Naive thymus-derived CD8-positive, alpha-beta T cell (primary cell): ENCODE measurements at regions not wholly inside any gene's neighbourhood (a gene's known extent, or its start where the extent isn't known, plus 50 kb on each side); places are given as distances from the start of the nearest gene placed in this dataset.
"Not testable (repeated sequence)": the region's sequence is repeated elsewhere in the genome, so short reads cannot be mapped to it uniquely, and the experiment has no call there.

Source experiments
- ATAC-seq, 2 donors: fragments of 150-1000 bp; cut with Tn5 transposase in 1 of 2; sonication (Bioruptor Pico), chemical (Tn5 transposase) in 1 of 2; 1 replicate in 1 of 2; 2 replicates in 1 of 2; pipeline ENCODE4 v1.10.0; 2021; ENCODE audit warnings: mild to moderate bottlenecking in 2 of 2, moderate library complexity in 2 of 2
- POLR2A ChIA-PET: fragments of 350-600 bp; sonication (Branson Sonifier 250); formaldehyde crosslinking; loops from one replicate; lab custom pipeline; 2021; ENCODE audit warnings: antibody characterized with exemption; lab: Charles Lee
- DNase-seq, 10 donors: peaks; one replicate each; pipeline versions ENCODE4 v3.0.0 to v3.0.0-alpha.2; 2020 to 2022
- H3K27ac Mint-ChIP-seq, 10 donors: one replicate each; pipeline ENCODE4 v1.8.0; 2020 to 2022; ENCODE audit warnings: mild to moderate bottlenecking in 10 of 10, mixed read lengths in 10 of 10, moderate library complexity in 4 of 10, inconsistent platforms in 1 of 10
- H3K27me3 Mint-ChIP-seq, 5 donors: one replicate each; pipeline ENCODE4 v1.8.0; 2021 to 2022; ENCODE audit warnings: mixed read lengths in 5 of 5
- H3K36me3 Mint-ChIP-seq, 3 donors: one replicate each; pipeline ENCODE4 v1.8.0; 2020 to 2022; ENCODE audit warnings: mixed read lengths in 3 of 3, mild to moderate bottlenecking in 2 of 3, inconsistent platforms in 1 of 3
- H3K4me1 Mint-ChIP-seq, 4 donors: one replicate each; pipeline ENCODE4 v1.8.0; 2021 to 2022; ENCODE audit warnings: mixed read lengths in 4 of 4
- H3K4me3 Mint-ChIP-seq, 10 donors: one replicate each; pipeline ENCODE4 v1.8.0; 2020 to 2022; ENCODE audit warnings: mild to moderate bottlenecking in 10 of 10, mixed read lengths in 10 of 10, moderate library complexity in 6 of 10, inconsistent platforms in 1 of 10
- H3K9me3 Mint-ChIP-seq, 9 donors: one replicate each; pipeline ENCODE4 v1.8.0; 2020 to 2022; ENCODE audit warnings: mixed read lengths in 9 of 9, mild to moderate bottlenecking in 3 of 9, inconsistent platforms in 1 of 9, moderate library complexity in 1 of 9

- Mint-ChIP-seq H3K4me3 (no peak overlapping the region), H3K27me3 (no peaks in the 10 kb centered on the region), H3K27ac (no peak overlapping the region), H3K9me3 (peaks cover 0 to 28% (median 12%) of the 10 kb centered on the region in 9 donors), H3K36me3 (peaks cover 0 to 6% (median 0%) of the 10 kb centered on the region in 3 donors), H3K4me1 (no peaks in the 10 kb centered on the region)
- no peak for DNase-seq
- POLR2A ChIA-PET, result no interaction called here
- no peak for ATAC-seq
Observed at GRCh38 chr13:56102641-56103040, 1038.1 kb upstream of the PRR20A start.

DNA sequence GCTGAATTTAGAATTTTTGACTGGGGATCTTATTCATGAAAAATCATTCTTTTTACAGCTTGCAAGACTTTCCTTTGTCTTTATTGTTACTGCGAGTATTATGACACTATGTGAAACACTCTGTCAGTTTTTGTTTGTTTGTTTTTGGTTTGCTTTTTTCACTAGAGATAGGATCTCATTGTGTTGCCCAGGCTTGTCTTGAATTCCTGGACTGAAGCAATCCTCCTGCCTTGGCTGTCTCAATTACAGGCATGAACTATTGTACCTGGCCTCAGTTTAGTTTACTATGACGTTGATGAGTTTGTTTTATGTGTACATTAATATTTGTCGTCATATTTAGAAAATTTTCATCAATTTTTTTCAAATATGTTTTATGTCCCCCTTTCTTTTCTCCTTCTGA, 1030.0 kb upstream of the PRR20A start:
- Mint-ChIP-seq H3K4me1 (no peaks in the 10 kb centered on the region), H3K36me3 (no peaks in the 10 kb centered on the region), H3K27ac (no peak overlapping the region), H3K4me3 (no peak overlapping the region), H3K27me3 (no peaks in the 10 kb centered on the region), H3K9me3 (peaks cover 0 to 46% (median 26%) of the 10 kb centered on the region in 9 donors)
- POLR2A ChIA-PET, result no interaction called here
- DNase-seq (no peak), ATAC-seq (no peak)

- no peaks in the 10 kb centered on the region for H3K36me3 Mint-ChIP-seq
Observed at GRCh38 chr13:56134524-56134923, 1006.2 kb upstream of the PRR20A start.

DNA sequence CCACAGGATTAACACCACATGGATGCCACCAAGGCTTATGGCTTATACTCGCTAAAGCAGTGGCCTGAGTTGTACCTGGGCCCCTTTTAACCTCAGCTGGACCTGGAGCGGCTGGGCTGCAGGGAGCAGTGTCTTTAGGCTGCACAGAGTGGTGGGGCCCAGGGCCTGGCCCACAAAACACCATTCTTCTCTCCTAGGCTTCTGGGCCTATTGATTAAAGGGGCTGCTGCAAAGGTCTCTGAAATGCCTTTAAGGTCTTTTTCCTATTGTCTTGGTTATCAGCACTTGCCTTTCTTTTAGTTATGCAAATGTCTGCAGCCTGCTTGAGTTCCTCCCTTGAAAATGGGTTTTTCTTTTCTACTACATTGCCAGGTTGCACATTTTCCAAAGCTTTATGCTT, 973.9 kb upstream of the PRR20A start:
- no peak for ATAC-seq
- Mint-ChIP-seq H3K36me3 (no peaks in the 10 kb centered on the region), H3K27me3 (no peaks in the 10 kb centered on the region), H3K9me3 (peaks cover 7 to 25% (median 12%) of the 10 kb centered on the region in 9 donors), H3K27ac (no peak overlapping the region), H3K4me3 (no peak overlapping the region), H3K4me1 (no peaks in the 10 kb centered on the region)
- no peak for DNase-seq
- POLR2A ChIA-PET, result no interaction called here

More at GRCh38 chr13:56134524-56134923, 1006.2 kb upstream of the PRR20A start:
- no peak overlapping the region for H3K27ac Mint-ChIP-seq
- no peak for ATAC-seq
- no peaks in the 10 kb centered on the region for H3K4me1 Mint-ChIP-seq
- no peak for DNase-seq
- H3K4me3 Mint-ChIP-seq, result no peak overlapping the region
- H3K9me3 Mint-ChIP-seq, result peaks cover 8 to 27% (median 12%) of the 10 kb centered on the region in 9 donors
- H3K27me3 Mint-ChIP-seq, result no peaks in the 10 kb centered on the region
- POLR2A ChIA-PET, result no interaction called here

GRCh38 chr13:56168581-56168980, 972.1 kb upstream of the PRR20A start:
- peaks cover 5 to 28% (median 15%) of the 10 kb centered on the region in 9 donors for H3K9me3 Mint-ChIP-seq

GRCh38 chr13:56173346-56173745, 967.4 kb upstream of the PRR20A start:
- no peaks in the 10 kb centered on the region for H3K4me1 Mint-ChIP-seq
- no peaks in the 10 kb centered on the region for H3K36me3 Mint-ChIP-seq
- DNase-seq (no peak), ATAC-seq (no peak)
- POLR2A ChIA-PET, result no interaction called here
- peaks cover 2 to 47% (median 13%) of the 10 kb centered on the region in 9 donors for H3K9me3 Mint-ChIP-seq
- no peaks in the 10 kb centered on the region for H3K27me3 Mint-ChIP-seq
- H3K27ac Mint-ChIP-seq, result no peak overlapping the region
- no peak overlapping the region for H3K4me3 Mint-ChIP-seq

More at GRCh38 chr13:56168581-56168980, 972.1 kb upstream of the PRR20A start:
- Mint-ChIP-seq H3K27ac (no peak overlapping the region), H3K4me3 (no peak overlapping the region), H3K27me3 (no peaks in the 10 kb centered on the region), H3K36me3 (no peaks in the 10 kb centered on the region), H3K4me1 (no peaks in the 10 kb centered on the region)
- POLR2A ChIA-PET, result no interaction called here
- DNase-seq (no peak), ATAC-seq (no peak)

GRCh38 chr13:56182598-56182997, 958.1 kb upstream of the PRR20A start:
- POLR2A ChIA-PET, result no interaction called here
- H3K36me3 Mint-ChIP-seq, result no peaks in the 10 kb centered on the region
- DNase-seq (no peak), ATAC-seq (no peak)
- peaks cover 2 to 28% (median 10%) of the 10 kb centered on the region in 9 donors for H3K9me3 Mint-ChIP-seq
- H3K27me3 Mint-ChIP-seq, result no peaks in the 10 kb centered on the region
- H3K4me3 Mint-ChIP-seq, result no peak overlapping the region
- H3K27ac Mint-ChIP-seq, result no peak overlapping the region
- H3K4me1 Mint-ChIP-seq, result no peaks in the 10 kb centered on the region

DNA sequence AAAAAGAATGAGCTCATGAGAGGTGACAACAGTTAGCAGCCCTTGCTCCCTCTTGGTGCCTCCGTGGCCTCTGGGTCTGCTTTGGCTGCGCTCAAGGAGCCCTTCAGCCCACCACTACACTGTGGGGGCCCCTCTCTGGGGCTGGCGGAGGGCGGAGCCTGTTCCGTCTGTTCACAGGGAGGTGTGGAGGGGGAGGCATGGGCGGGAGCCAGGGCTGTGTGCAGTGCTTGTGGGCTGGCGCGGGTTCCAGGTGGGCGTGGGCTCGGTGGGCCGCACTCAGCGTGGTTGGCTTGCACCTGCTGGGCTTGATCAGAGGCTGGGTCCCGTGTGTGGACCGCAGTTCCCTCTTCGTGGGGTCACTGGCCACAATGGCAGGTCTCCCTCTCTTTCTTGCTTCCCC, 953.4 kb upstream of the PRR20A start:
- POLR2A ChIA-PET, result no interaction called here
- Mint-ChIP-seq H3K36me3 (peaks cover 0 to 5% (median 0%) of the 10 kb centered on the region in 3 donors), H3K4me1 (no peaks in the 10 kb centered on the region), H3K27ac (no peak overlapping the region), H3K27me3 (no peaks in the 10 kb centered on the region), H3K9me3 (peaks cover 0 to 20% (median 9%) of the 10 kb centered on the region in 9 donors), H3K4me3 (no peak overlapping the region)
- no peak for DNase-seq
- no peak for ATAC-seq

DNA sequence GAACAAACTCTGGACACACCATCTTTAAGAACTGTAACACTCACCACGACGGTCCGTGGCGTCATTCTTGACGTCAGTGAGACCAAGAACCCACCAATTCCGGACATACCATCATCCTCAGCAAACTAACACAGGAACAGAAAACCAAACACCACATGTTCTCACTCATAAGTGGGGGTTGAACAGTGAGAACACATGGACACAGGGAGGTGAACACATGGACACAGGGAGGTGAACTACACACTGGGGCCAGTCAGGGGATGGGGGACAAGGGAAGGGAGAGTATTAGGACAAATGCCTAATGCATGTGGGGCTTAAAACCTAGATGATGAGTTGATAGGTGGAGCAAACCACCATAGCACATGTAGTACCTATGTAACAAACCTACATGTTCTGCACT, 952.1 kb upstream of the PRR20A start:
- not testable (repeated sequence) for H3K4me1 Mint-ChIP-seq, H3K27ac Mint-ChIP-seq

DNA sequence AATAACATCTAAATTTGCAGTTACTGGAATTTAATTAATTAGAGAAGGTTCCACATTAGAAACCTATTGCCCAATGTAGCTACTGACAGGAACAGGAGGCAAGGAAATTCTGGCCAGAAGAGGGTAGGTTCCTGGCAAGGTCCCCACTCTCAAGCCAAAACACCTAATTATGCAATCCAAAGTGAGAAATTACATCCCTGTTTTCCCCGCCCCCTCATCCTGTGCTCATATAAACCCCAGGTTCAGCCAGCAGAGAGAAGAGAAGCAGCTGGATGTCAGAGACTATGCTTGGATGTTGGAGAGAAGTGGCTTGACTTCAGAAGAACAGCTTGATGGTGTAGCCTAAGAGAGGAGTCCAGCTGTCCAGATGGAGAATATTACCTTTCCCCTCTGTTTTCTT, 951.3 kb upstream of the PRR20A start:
- ATAC-seq (no peak), DNase-seq (no peak)
- H3K4me1 Mint-ChIP-seq, result no peaks in the 10 kb centered on the region
- no peak overlapping the region for H3K4me3 Mint-ChIP-seq
- H3K27ac Mint-ChIP-seq, result no peak overlapping the region
- H3K9me3 Mint-ChIP-seq, result peaks cover 0 to 17% (median 9%) of the 10 kb centered on the region in 9 donors
- POLR2A ChIA-PET, result no interaction called here
- H3K27me3 Mint-ChIP-seq, result no peaks in the 10 kb centered on the region
- peaks cover 0 to 5% (median 0%) of the 10 kb centered on the region in 3 donors for H3K36me3 Mint-ChIP-seq

More for the DNA sequence above, 952.1 kb upstream of the PRR20A start:
- H3K36me3 Mint-ChIP-seq, ATAC-seq, POLR2A ChIA-PET, DNase-seq, H3K27me3 Mint-ChIP-seq, H3K4me3 Mint-ChIP-seq: not testable (repeated sequence)
- peaks cover 0 to 18% (median 9%) of the 10 kb centered on the region in 9 donors for H3K9me3 Mint-ChIP-seq

DNA sequence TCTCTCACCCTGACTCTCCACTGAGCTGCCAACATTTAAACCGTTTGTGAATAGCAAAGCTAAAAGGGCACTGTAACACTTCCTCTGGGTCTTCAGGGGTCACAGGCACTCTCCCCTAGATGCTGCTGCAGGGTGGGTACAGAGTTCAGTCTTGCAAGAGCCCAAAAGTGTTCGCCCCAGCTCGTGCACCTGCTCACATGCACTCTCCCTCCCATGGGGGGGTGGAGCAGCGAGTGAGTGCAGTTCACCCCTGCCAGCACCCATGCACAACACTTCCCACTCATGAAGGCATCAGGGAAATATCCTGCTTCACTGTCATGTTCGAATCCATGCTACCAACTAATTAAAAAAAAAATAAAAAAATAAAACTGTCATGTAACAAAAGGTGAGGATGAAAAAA, 950.7 kb upstream of the PRR20A start:
- no peak for ATAC-seq
- H3K27ac Mint-ChIP-seq, result no peak overlapping the region
- no peak for DNase-seq
- no peak overlapping the region for H3K4me3 Mint-ChIP-seq
- POLR2A ChIA-PET, result no interaction called here
- no peaks in the 10 kb centered on the region for H3K4me1 Mint-ChIP-seq
- H3K36me3 Mint-ChIP-seq, result peaks cover 0 to 5% (median 0%) of the 10 kb centered on the region in 3 donors
- H3K9me3 Mint-ChIP-seq, result peaks cover 0 to 17% (median 9%) of the 10 kb centered on the region in 9 donors
- no peaks in the 10 kb centered on the region for H3K27me3 Mint-ChIP-seq

DNA sequence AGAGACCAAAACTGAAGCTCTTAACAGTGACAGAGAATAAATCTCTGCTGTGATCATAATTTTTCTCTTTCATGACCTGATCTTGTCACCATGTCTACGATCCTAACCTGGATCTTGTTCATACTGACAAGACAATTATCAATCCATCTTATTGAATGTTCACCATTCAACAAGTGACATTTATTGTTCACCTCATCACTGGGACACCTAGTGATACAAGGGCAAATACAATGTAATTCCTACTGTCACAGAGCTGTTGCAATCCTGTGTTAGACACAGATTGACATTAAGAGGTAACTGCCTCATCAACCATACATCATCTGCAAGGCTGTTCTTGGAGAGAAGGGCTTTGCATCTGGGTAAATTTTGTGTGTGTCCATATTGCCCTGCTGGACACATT, 942.4 kb upstream of the PRR20A start:
- Mint-ChIP-seq H3K9me3 (peaks cover 2 to 24% (median 13%) of the 10 kb centered on the region in 9 donors), H3K36me3 (peaks cover 0 to 4% (median 0%) of the 10 kb centered on the region in 3 donors), H3K27ac (no peak overlapping the region), H3K4me3 (no peak overlapping the region), H3K27me3 (no peaks in the 10 kb centered on the region), H3K4me1 (no peaks in the 10 kb centered on the region)
- ATAC-seq, result no peak
- POLR2A ChIA-PET, result no interaction called here
- no peak for DNase-seq

- no peaks in the 10 kb centered on the region for H3K4me1 Mint-ChIP-seq
- no peak for ATAC-seq
Observed at GRCh38 chr13:56201834-56202233, 938.9 kb upstream of the PRR20A start.

GRCh38 chr13:56216221-56216620, 924.5 kb upstream of the PRR20A start:
- Mint-ChIP-seq H3K36me3 (no peaks in the 10 kb centered on the region), H3K27me3 (no peaks in the 10 kb centered on the region), H3K4me1 (no peaks in the 10 kb centered on the region), H3K4me3 (no peak overlapping the region), H3K9me3 (peaks cover 9 to 36% (median 25%) of the 10 kb centered on the region in 9 donors), H3K27ac (no peak overlapping the region)
- DNase-seq (no peak), ATAC-seq (no peak)
- POLR2A ChIA-PET, result no interaction called here

More at GRCh38 chr13:56201834-56202233, 938.9 kb upstream of the PRR20A start:
- POLR2A ChIA-PET, result no interaction called here
- peaks cover 6 to 22% (median 11%) of the 10 kb centered on the region in 9 donors for H3K9me3 Mint-ChIP-seq
- no peak overlapping the region for H3K27ac Mint-ChIP-seq
- no peak for DNase-seq
- H3K36me3 Mint-ChIP-seq, result peaks cover 0 to 4% (median 0%) of the 10 kb centered on the region in 3 donors
- H3K27me3 Mint-ChIP-seq, result no peaks in the 10 kb centered on the region
- no peak overlapping the region for H3K4me3 Mint-ChIP-seq
